ENCODE measurements at regions not wholly inside any gene's neighbourhood (a gene's known extent, or its start where the extent isn't known, plus 50 kb on each side); places are given as distances from the start of the nearest gene placed in this dataset.

DNA sequence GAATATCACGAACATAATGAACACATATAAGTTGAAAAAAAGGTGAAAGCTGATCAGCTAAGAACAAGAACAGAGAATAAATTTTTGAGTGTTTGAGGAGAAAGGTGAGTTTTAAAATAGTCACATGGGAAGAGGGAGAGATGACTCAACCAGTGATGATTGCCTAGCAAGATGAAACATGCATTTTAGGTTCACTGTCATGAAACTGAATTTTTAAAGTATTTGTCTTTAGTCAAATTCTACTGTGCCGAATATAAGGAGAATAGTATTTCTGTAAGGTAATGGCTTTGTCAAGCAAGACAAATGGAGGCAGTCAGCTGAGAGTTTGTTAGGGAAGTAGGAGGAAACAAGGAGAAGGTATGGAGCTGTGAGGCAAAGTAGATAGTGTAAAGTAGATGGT, 2557.4 kb downstream of the PCDH9 start:
- H3K27ac Mint-ChIP-seq: no peak overlapping the region
- DNase-seq: no peak
- Histone ChIP-seq H4K5ac (ENCODE audit: insufficient read length, low read depth, low read length) (no peak overlapping the region), H2BK120ac (ENCODE audit: low read depth, low read length, poor library complexity, severe bottlenecking) (no peak overlapping the region), H3K14ac (ENCODE audit: insufficient read depth, low read length) (no peak overlapping the region), H3K27me3 (ENCODE audit: insufficient read depth, low read length) (no peaks in the 10 kb centered on the region), H3K23ac (ENCODE audit: insufficient read length, low read depth, low read length) (no peak overlapping the region), H2AK5ac (ENCODE audit: insufficient read length, low read length) (no peak overlapping the region), H2BK15ac (ENCODE audit: low read depth, low read length) (no peak overlapping the region), H2BK12ac (ENCODE audit: insufficient read length, low read depth, low read length) (no peak overlapping the region), H4K91ac (ENCODE audit: insufficient read length, low read depth, low read length) (no peak overlapping the region), H2AFZ (ENCODE audit: low read length) (no peak overlapping the region), H3T11ph (ENCODE audit: low read length) (no peak overlapping the region), H2BK20ac (ENCODE audit: low read depth, low read length, poor library complexity, severe bottlenecking) (no peak overlapping the region), H3K9me3 (ENCODE audit: control insufficient read depth, low read depth, low read length) (no peaks in the 10 kb centered on the region), H4K20me1 (ENCODE audit: control insufficient read depth, insufficient read depth, insufficient read length) (no peaks in the 10 kb centered on the region), H3K79me2 (ENCODE audit: insufficient read depth, low read length) (no peaks in the 10 kb centered on the region), H3K4me1 (ENCODE audit: insufficient read depth, low read length) (no peaks in the 10 kb centered on the region), H4K8ac (replicated peaks; ENCODE audit: insufficient read length, low read depth, low read length) (no peak overlapping the region), H2BK5ac (ENCODE audit: insufficient read length, low read length) (no peak overlapping the region), H3K56ac (ENCODE audit: insufficient read length, low read depth, low read length) (no peak overlapping the region), H3K4ac (ENCODE audit: low read depth, low read length) (no peak overlapping the region), H3K27ac (ENCODE audit: insufficient read length, low read depth, low read length) (no peak overlapping the region), H3K79me1 (ENCODE audit: insufficient read depth, low read depth, low read length, poor library complexity, severe bottlenecking) (no peaks in the 10 kb centered on the region), H3K9ac (ENCODE audit: extremely low read depth, insufficient read length, low read length) (no peak overlapping the region), H3K18ac (ENCODE audit: insufficient read length, low read depth, low read length) (no peak overlapping the region), H3K4me2 (ENCODE audit: insufficient read depth, insufficient read length, low read length) (no peak overlapping the region), H3K23me2 (ENCODE audit: insufficient read length, low read depth, low read length, poor library complexity, severe bottlenecking) (no peaks in the 10 kb centered on the region)
- no CpG with 5 or more reads among the region's 2 CpGs for WGBS (ENCODE audit: extremely low coverage, insufficient read length, low lambda C conversion rate)
- no peaks in the 10 kb centered on the region for H3K9me3 Mint-ChIP-seq
- TF ChIP-seq, protein P1, sequence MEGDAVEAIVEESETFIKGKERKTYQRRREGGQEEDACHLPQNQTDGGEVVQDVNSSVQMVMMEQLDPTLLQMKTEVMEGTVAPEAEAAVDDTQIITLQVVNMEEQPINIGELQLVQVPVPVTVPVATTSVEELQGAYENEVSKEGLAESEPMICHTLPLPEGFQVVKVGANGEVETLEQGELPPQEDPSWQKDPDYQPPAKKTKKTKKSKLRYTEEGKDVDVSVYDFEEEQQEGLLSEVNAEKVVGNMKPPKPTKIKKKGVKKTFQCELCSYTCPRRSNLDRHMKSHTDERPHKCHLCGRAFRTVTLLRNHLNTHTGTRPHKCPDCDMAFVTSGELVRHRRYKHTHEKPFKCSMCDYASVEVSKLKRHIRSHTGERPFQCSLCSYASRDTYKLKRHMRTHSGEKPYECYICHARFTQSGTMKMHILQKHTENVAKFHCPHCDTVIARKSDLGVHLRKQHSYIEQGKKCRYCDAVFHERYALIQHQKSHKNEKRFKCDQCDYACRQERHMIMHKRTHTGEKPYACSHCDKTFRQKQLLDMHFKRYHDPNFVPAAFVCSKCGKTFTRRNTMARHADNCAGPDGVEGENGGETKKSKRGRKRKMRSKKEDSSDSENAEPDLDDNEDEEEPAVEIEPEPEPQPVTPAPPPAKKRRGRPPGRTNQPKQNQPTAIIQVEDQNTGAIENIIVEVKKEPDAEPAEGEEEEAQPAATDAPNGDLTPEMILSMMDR (conservative IDR thresholded peaks at IDR 0.05): no peak
- no peaks in the 10 kb centered on the region for H3K4me1 Mint-ChIP-seq
- no peak overlapping the region for H3K4me3 Mint-ChIP-seq
- no peaks in the 10 kb centered on the region for H3K27me3 Mint-ChIP-seq (ENCODE audit: low read depth)
- H3K36me3 Mint-ChIP-seq (ENCODE audit: insufficient read depth in 1 of 3, low read depth in 3 of 3): no peaks in the 10 kb centered on the region; a peak in 1 of 7 replicates
